ENCODE measurements at regions not wholly inside any gene's neighbourhood (a gene's known extent, or its start where the extent isn't known, plus 50 kb on each side); places are given as distances from the start of the nearest gene placed in this dataset.

DNA sequence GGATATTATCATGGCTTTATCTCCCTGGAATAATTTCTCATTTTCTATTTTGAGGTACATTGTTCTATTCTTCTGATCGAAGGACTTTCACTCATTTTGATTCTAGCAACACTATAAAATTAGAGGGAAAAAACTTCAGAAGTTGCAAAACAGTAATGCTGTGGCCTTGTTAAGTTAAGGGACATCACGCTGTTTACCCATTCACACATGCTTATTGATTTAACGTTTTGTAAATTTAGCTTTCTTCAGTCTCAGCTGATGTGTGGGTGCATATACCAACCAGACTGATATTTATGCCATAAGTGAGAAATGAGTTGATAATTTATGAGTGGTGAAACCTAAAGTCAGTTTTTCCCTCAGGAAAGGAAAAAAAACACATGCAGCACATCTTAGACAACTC, 63.5 kb upstream of the RELN start:
- no peak for DNase-seq (ENCODE audit: low read depth)
- no peak for TF ChIP-seq CTCF (IDR thresholded peaks at IDR 0.05; ENCODE audit: insufficient read depth, low read length)
- no peak overlapping the region for H3K4me3 ChIP-seq (ENCODE audit: low read depth, low read length)

DNA sequence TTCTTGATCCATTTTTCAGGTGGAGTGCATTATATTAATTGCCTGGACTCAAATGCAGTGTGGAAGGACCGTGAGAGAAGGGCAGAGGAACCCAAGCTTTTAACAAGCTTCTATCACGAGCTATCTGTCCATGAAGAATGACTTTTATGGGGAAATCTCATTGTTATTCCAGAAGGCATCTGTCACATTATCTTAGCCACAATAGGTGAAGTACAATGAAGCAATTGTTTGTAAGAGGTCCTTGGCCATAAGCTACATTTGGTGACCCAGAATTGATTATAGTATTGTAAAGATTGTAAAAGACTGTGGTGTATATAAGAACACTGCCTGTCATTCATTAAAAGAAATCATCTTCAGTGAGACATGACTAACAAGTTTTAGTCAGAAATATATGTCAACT, 58.6 kb upstream of the RELN start:
- no peak overlapping the region for H3K4me3 ChIP-seq (ENCODE audit: low read depth, low read length)
- no peak for DNase-seq (ENCODE audit: low read depth)
- TF ChIP-seq CTCF (IDR thresholded peaks at IDR 0.05; ENCODE audit: insufficient read depth, low read length): no peak

GRCh38 chr7:104045183-104045582, 55.7 kb upstream of the RELN start:
- DNase-seq (ENCODE audit: low read depth): no peak
- no peak for TF ChIP-seq CTCF (IDR thresholded peaks at IDR 0.05; ENCODE audit: insufficient read depth, low read length)
- no peak overlapping the region for H3K4me3 ChIP-seq (ENCODE audit: low read depth, low read length)

DNA sequence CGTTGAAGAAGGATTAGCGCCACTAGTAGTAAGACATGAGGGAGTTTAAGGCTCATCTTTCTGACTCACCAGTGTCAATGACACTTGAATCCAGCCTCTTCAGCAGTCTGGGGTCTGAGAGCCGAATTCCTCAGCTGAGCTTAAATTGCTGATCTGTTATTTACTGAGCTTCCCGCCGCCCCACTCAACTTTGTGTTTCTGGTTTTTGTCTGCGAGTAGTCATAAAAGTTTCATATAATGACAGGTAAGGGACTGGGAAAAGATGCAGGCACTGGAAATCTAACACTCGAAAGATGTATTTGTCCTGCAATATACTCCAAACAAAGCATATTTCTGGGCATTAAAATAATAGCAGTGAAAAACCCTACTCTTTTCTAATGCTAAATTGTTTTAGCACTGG, 51.2 kb upstream of the RELN start:
- DNase-seq (ENCODE audit: low read depth): no peak

DNA sequence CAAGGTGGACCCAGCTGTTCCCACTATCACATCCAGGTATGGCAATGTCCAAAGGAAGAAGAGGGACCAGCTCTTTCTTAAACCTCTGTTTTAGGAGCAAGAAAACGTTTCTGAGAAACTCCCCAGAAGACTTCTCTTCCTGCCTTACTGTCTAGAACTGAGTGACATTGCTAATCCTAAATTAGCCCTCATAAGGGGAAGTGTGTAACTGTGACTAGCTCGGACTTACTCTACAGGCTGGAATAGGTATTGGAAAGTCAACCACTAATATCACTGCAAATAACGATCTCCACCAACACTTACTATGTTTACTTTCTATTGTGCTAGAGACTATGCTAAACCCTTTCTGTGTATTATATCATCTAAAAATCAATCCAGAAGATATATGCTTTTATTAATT, 49.9 kb upstream of the RELN start:
- no peak for TF ChIP-seq CTCF (IDR thresholded peaks at IDR 0.05; ENCODE audit: insufficient read depth, low read length)
- H3K4me3 ChIP-seq (ENCODE audit: low read depth, low read length): no peak overlapping the region
- no peak for DNase-seq (ENCODE audit: low read depth)

More for the DNA sequence above, 51.2 kb upstream of the RELN start:
- TF ChIP-seq CTCF (IDR thresholded peaks at IDR 0.05; ENCODE audit: insufficient read depth, low read length): no peak
- no peak overlapping the region for H3K4me3 ChIP-seq (ENCODE audit: low read depth, low read length)
